GM12891 (cell line): ENCODE measurements at regions not wholly inside any gene's neighbourhood (a gene's known extent, or its start where the extent isn't known, plus 50 kb on each side); places are given as distances from the start of the nearest gene placed in this dataset.

ENCODE experiments used
- DNase-seq: peaks from one replicate; pipeline ENCODE4 v3.0.0; 2011; ENCODE audit warnings: low spot score; ENCODE audit not compliant: insufficient read length
- FAIRE-seq: peaks from 2 replicates; lab custom pipeline; 2011; peaks lifted over from hg19 to GRCh38; lab: Jason Lieb, UNC
- PAX5 ChIP-seq: IDR thresholded peaks from 2 replicates; pipeline ENCODE4 v1.6.1; 2011; ENCODE audit warnings: low read length, moderate library complexity, mild to moderate bottlenecking; ENCODE audit not compliant: insufficient read depth, severe bottlenecking
- POLR2A ChIP-seq: IDR thresholded peaks from 2 replicates; pipeline ENCODE4 v1.6.1; 2011; ENCODE audit warnings: low read depth, low read length, control low read depth
- POLR2AphosphoS5 ChIP-seq: IDR thresholded peaks from 2 replicates; pipeline ENCODE4 v1.6.1; 2011; ENCODE audit warnings: low read depth, low read length, control low read depth
- POU2F2 ChIP-seq: IDR thresholded peaks from 2 replicates; pipeline ENCODE4 v1.6.1; 2011; ENCODE audit warnings: low read depth, mild to moderate bottlenecking, control low read depth, low read length, moderate library complexity
- SPI1 ChIP-seq: IDR thresholded peaks from 2 replicates; pipeline ENCODE4 v1.6.1; 2011; ENCODE audit warnings: low read depth, low read length, control low read depth
- TAF1 ChIP-seq: IDR thresholded peaks from 2 replicates; pipeline ENCODE4 v1.6.1; 2011; ENCODE audit warnings: low read depth, low read length, control low read depth

GRCh38 chr2:5841126-5841525, 148.9 kb downstream of the SOX11 start:
- FAIRE-seq (no peak), DNase-seq (no peak)
- no peak for TF ChIP-seq TAF1
- TF ChIP-seq SPI1: no peak
- no peak for TF ChIP-seq POLR2A
- no peak for TF ChIP-seq POU2F2
- TF ChIP-seq POLR2AphosphoS5: no peak
- TF ChIP-seq PAX5: no peak

DNA sequence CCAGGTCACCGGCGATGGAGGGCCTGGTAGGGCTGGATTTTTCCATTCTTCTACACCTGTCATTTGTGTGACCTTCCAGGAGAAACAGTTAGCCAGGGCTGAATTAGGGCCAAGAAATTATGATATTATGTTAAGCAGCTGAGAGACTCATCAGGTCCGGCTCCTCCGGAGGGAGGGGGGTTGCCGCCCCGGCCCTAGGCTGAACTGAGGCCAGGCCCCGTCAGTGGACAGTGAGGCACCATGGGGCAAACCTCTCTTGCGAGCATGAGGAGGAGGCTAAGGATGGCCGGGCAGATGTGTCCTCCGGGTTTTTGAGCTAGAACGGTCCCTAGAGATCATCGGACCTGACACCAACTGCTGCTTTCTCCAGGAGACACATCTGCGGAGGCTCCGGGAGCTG, 150.1 kb downstream of the SOX11 start:
- DNase-seq: no peak

DNA sequence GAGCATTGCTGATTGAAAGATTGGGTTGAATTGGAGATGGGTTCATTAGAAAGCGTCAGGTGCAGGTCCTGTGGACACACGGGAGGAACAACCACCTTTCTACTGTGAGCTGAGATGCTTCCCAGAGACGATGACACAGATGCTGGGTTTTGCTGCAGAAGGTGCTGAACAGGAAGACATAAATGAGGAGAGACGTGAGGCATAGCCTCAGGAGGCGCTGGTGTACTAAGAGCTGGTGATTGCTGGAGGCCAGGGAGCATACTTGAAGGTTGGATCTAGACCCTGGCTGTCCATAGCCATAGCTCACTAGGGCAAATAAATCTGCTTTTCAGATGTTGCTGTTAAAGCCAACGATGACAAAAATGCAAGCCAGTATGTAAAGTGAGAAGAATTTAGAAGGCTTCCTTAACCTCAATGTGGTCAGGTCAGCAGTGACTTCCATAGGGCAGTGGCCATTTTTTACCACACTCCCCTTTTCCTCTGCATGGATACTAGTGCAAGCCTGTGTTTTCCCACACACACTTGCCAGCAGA, 153.7 kb downstream of the SOX11 start:
- no peak for DNase-seq
- FAIRE-seq: no peak

More for the DNA sequence above, 150.1 kb downstream of the SOX11 start:
- no peak for TF ChIP-seq SPI1
- no peak for TF ChIP-seq POLR2AphosphoS5
- no peak for TF ChIP-seq PAX5
- TF ChIP-seq TAF1: no peak
- no peak for TF ChIP-seq POLR2A
- no peak for TF ChIP-seq POU2F2
- FAIRE-seq: no peak

DNA sequence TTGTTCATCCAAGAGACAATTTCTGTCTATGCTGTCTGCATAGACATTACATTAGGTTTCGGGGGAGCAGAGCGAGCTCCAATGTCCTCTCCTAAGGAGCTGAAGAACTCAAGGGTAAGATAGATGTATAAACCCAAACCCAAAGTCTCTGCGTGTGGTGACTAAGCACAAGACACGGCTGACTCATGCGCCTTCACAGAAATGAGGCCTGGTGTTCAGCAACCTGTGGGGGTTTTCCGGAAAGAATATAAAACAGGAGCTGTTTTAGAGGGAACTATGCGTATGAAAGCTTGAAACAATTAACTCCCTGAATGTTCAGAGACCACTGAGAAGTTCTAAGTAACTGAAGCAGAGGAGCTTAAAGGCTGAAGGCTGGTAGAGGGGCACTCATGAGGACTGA, 154.7 kb downstream of the SOX11 start:
- FAIRE-seq: no peak

More for the DNA sequence above, 153.7 kb downstream of the SOX11 start:
- no peak for TF ChIP-seq PAX5
- no peak for TF ChIP-seq SPI1
- TF ChIP-seq POU2F2: no peak
- no peak for TF ChIP-seq POLR2A
- TF ChIP-seq POLR2AphosphoS5: no peak
- TF ChIP-seq TAF1: no peak

DNA sequence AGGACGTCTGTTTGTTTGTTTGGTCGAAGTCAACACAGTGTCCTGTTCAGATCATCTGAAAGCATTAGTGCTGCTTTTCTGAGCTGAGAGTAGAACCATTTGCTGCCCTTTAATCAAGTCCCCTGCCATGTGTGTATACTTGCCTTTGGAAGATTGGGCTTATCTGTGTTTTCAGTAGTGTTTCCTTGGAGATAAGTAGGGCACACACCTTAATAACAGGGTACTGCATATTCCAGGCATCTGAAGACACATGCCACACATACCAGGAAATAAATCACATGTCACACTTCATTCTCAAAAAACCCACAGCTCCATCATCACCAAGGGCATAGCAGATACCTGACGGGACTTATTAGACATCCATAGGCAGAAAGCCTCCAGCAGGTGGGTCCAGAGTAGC, 157.4 kb downstream of the SOX11 start:
- FAIRE-seq (no peak), DNase-seq (no peak)
- TF ChIP-seq POLR2A (no peak), TAF1 (no peak), POLR2AphosphoS5 (no peak)

More for the DNA sequence above, 154.7 kb downstream of the SOX11 start:
- DNase-seq: no peak
- TF ChIP-seq TAF1 (no peak), POU2F2 (no peak), POLR2A (no peak), PAX5 (no peak), POLR2AphosphoS5 (no peak), SPI1 (no peak)

GRCh38 chr2:5851410-5851809, 159.2 kb downstream of the SOX11 start:
- no peak for TF ChIP-seq PAX5
- no peak for TF ChIP-seq TAF1
- no peak for TF ChIP-seq POU2F2
- no peak for TF ChIP-seq POLR2AphosphoS5
- TF ChIP-seq SPI1: no peak
- TF ChIP-seq POLR2A: no peak
- FAIRE-seq: no peak
- no peak for DNase-seq

DNA sequence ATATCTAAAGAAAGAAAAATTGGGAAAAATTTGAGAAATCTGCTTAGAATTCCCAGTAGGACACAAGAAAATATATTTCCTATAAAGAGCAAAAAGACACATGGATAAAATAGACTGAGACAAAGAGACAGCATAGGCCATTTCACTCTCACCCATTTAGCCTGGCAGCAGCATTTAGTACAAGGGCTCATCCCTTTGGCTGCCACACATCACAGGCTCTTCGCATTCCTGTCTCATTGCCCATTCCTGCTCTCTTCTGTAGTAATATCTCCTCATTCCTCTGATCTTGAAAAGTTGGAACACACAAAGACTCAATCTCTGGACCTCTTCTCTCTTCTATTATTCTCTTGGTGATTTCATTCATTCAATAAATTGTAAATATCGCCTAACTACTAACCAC, 162.6 kb downstream of the SOX11 start:
- no peak for TF ChIP-seq POU2F2
- TF ChIP-seq PAX5: no peak
- no peak for TF ChIP-seq POLR2A
- no peak for TF ChIP-seq TAF1
- no peak for TF ChIP-seq SPI1
- TF ChIP-seq POLR2AphosphoS5: no peak
- DNase-seq (no peak), FAIRE-seq (no peak)

GRCh38 chr2:5867056-5867455, 174.9 kb downstream of the SOX11 start:
- no peak for TF ChIP-seq POLR2AphosphoS5
- TF ChIP-seq PAX5: no peak
- no peak for TF ChIP-seq TAF1
- no peak for TF ChIP-seq POLR2A
- no peak for TF ChIP-seq POU2F2
- TF ChIP-seq SPI1: no peak
- FAIRE-seq: no peak
- no peak for DNase-seq

DNA sequence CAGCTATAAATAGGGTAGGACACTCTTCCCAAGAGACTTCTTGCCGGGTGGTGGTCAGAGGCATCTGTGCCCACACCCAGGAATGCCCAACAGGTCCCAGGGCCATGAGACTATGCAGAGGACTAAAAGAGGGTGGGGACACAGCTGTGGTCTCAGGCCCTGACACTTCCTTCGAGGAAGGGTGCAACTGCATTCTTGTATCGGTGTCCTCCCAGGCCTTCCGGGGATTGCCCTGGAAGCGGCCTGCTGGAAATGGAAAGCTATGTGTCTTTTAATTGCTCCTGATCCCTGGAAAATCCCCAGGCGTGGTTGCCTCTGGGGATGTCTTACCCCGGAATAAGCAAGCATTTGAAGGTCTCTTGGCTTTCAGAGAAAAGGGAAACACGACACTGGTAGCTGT, 176.7 kb downstream of the SOX11 start:
- DNase-seq: no peak
- no peak for FAIRE-seq
- TF ChIP-seq POLR2A (no peak), POLR2AphosphoS5 (no peak), SPI1 (no peak), POU2F2 (no peak), TAF1 (no peak), PAX5 (no peak)

DNA sequence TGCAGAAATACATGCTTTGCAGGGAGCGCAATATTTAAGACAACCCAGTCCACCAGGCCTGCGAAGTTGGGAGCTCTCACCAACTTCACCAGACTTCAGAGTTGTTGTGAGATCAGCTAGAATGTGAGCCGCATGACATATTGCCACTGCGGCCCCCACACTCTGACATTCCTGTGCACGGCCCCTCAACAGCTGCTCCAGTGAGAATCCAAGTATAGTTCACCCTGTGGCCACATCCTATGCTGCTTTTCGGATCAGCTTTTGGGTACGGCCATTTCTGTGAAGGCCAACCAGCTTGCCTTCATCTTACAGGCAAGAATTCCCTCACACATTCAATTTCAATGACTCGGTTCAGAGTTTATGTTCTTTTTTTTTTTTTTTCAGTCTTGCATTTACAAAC, 177.8 kb downstream of the SOX11 start:
- DNase-seq (no peak), FAIRE-seq (no peak)
- no peak for TF ChIP-seq SPI1
- no peak for TF ChIP-seq TAF1
- no peak for TF ChIP-seq POLR2AphosphoS5
- TF ChIP-seq POU2F2: no peak
- no peak for TF ChIP-seq PAX5
- TF ChIP-seq POLR2A: no peak
